Putamen (tissue), 1 donor: ENCODE measurements at regions not wholly inside any gene's neighbourhood (a gene's known extent, or its start where the extent isn't known, plus 50 kb on each side); places are given as distances from the start of the nearest gene placed in this dataset.
"Not testable (repeated sequence)": the region's sequence is repeated elsewhere in the genome, so short reads cannot be mapped to it uniquely, and the experiment has no call there.

ENCODE experiments used
- DNase-seq: peaks from one replicate; pipeline ENCODE4 v3.0.0-alpha.2; 2016; ENCODE audit warnings: low spot score

DNA sequence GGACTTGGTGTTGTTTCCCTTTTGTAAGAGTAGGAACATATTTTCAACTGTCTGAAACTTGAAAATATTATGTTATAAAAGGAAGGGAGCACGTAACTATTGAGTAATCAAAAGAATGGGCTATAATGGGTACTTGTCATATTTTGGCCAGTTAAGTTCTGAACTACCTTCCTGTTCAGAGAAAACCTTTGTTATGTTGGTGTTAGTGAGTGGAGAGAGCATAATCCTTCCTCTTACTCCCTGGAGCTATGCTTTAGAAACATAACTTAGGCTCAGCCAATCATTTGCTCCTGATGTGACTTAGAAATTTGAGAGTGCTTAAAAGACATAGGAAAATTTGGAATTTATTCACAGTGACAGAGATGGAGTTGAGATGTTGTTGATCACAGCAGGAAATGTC is 482.5 kb upstream of the SPRY2 start:
- DNase-seq = no peak

DNA sequence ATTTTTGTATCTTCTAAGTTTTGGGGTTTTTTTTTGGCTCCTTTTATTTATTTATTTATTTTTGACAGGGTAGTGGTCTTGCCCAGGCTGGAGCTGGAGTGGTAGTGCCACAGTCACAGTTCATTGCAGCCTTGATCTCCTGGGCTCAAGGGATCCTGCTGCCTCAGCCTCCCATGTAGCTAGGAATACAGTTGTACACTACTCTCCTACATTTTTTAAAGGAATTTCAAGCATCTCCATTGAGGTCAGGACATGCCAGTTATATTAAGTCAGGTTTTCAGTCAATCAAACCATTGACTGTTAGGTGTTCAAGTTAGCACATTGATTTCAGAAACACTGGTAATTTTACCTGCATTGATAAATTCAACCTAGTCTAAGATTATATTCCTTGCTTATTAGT is 480.5 kb upstream of the SPRY2 start:
- DNase-seq = no peak

- DNase-seq = no peak
Observed at GRCh38 chr13:80817979-80818378, 477.1 kb upstream of the SPRY2 start.

DNA sequence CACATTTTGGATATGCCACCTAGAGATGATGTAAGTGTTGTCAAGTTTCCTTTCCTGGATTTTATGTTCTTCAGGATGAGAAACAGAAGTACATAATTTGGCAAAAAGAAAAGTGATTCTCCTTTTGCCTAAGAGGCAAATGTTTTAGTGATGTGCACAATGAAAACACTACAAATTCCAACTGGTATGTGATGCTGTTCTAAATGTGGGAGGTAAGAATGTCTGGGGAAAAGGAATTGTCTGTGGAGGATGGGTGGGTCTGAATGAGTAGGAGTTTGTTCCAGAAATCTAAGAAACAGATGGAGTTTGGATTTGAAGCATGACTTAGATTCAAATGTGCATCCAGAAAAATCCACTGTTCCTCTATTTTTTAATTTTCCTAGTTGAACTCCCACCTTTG is 473.6 kb upstream of the SPRY2 start:
- no peak for DNase-seq

GRCh38 chr13:80810294-80810693 is 469.4 kb upstream of the SPRY2 start:
- DNase-seq = not testable (repeated sequence)

DNA sequence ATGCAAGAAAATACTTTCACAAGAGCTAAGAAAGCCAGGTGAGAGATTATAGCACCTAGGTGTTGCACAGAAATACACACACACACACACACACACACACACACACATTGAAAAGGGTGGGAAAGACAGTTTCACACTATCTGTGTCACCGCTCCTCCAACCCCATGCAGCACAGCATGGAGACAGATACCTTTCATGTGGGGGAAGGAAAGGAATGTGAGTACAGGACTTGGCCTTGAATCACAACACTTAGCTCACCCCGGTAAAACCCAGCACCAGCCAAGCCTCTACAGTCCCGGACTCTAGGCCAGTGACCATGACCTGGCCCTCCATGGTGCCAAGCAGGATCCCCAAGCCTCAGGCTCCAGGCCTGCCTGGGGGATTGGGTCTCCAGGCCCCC is 462.0 kb upstream of the SPRY2 start:
- no peak for DNase-seq

GRCh38 chr13:80798576-80799133 is 457.7 kb upstream of the SPRY2 start:
- no peak for DNase-seq

DNA sequence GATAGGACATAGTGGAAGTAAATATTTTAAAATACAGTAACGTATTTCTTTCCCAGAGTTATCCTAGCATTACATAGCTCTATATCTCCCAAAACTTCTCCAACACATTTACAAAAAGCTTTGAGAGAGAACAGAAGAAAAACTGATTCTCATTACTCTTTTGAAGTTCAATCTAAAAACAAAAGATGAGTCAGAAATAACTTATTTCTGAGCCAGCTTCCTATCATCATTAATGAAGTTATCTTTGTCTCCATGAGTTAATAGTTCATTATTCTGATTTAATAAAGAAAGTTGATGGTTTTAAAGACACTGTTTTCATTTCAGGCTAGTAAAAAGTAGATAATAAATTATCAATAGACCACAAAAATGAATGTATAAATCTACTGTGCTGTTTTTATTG is 446.7 kb upstream of the SPRY2 start:
- DNase-seq = no peak

DNA sequence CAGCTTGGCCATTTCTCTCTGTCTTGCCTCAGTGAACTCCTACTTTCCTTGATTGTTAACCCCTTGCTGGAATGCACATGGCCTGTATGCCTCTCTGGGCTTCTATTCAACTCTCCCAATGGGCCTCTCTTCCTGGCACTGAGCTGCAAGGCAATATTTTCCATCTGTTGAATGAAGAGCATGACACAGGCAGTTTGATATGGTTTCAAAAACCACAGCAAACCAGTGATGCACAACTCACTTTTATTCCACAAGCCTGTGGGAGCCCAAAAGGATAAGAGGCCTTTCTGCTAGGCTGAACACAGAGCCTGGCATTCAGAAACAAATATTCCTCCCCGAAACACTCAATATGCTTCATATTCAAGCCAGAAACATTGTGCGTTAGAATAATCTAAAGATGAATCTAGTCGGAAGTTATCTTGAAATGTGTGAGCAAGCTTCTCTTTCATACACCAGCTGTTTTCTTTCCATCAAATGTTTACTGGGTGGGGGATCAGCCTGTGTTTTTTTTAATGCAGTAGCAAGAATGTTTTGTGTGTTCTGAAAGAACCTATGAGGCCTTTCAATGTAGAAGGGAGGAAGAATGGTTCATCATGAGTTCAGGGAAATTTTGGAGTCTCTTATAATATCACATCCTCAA is 443.1 kb upstream of the SPRY2 start:
- no peak for DNase-seq

- no peak for DNase-seq
Observed at GRCh38 chr13:80782441-80782840, 441.5 kb upstream of the SPRY2 start.

DNA sequence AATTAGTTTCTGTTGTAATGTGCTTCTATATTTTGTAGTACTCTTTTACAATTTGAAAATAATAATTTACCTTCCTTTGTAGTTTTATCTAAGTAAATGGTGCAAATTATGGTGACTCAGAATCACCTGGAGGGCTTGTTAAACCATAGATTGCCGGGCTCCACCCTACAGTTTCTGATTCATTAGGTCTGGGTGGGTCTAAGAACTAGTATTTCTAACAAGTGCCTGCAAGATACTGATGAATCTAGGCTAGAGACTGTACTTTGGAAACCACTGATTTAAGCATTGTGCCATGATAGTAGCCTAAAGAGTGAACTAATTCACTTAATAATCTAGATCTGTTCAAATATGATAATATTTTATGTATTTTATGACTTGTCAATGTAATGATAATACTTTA is 437.4 kb upstream of the SPRY2 start:
- no peak for DNase-seq

DNA sequence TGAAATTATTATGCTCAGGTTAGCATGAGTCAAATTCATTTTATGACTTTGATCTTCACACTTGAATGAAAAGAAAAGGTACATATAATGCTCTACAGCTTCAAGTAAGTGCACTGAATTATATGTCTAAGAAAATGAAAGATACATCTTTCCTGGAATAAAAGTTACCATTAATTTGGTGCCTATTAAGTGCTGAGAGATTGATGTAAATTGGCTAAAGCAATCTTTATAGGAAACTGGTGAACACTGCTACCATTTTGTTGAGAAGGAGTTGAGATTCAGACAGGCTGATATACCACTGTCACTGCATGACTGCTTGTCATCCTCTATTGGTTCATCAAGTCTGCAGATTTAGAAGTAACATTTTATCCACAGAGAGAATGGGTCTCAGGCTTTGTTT is 416.8 kb upstream of the SPRY2 start:
- DNase-seq = no peak

GRCh38 chr13:80755910-80756309 is 415.0 kb upstream of the SPRY2 start:
- DNase-seq = no peak

GRCh38 chr13:80754441-80754840 is 413.5 kb upstream of the SPRY2 start:
- DNase-seq = no peak

DNA sequence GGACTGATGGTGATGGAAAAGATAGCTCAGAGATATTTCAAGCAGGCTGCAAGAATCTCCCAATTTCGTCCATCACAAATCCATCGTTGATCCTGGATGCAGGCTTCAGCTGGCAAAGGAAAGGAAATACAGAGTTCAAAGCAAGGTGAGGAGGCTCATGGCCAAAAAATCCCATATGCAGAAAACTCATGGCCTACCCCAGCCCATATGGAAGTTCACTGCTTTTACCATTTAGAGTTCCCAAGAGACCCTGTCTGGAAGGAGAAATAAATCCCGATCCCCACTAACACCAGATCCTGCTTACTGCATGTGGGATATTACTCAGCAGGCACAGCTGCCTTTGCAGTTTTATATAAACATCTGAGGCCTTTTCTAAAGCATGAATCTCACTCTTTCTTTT is 412.9 kb upstream of the SPRY2 start:
- DNase-seq = no peak

DNA sequence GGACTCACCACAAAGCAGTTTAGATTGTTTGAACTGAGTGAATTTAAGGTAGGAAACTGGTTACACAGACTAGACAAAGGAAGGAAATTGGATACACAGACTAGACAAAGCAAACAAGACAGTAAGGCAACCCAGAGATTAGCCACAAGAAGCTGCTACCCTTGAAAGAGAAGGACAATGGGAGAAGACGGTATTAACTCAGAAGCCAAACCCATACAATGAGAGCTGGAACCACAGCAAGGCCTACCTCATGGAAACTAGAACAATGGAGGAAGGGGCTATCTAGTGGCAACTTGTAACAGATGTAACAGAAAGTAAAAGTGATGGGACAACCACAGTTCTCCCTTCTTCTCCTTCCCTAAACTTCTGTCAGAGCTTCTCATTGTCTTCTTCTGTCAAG is 410.9 kb upstream of the SPRY2 start:
- no peak for DNase-seq

GRCh38 chr13:80744147-80744914 is 403.4 kb upstream of the SPRY2 start:
- DNase-seq = no peak

DNA sequence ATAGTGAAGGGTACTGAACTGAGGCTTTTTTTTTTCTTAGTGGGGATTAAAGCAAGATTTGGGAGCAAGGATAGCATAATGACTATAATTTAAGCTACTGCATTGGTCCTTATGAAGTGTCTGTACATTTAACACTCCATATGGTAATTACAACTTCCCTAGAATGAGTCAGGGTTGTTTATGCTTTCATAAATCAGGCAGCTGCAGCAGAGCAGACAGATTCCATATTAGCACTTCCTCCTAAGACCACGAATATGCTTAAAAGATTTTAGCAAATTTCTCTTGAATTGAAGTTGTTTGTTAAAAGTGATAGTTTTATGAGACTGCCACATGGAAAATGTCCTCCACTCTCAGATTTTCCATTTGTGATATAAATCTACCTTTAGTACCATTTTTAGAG is 401.1 kb upstream of the SPRY2 start:
- DNase-seq = no peak

DNA sequence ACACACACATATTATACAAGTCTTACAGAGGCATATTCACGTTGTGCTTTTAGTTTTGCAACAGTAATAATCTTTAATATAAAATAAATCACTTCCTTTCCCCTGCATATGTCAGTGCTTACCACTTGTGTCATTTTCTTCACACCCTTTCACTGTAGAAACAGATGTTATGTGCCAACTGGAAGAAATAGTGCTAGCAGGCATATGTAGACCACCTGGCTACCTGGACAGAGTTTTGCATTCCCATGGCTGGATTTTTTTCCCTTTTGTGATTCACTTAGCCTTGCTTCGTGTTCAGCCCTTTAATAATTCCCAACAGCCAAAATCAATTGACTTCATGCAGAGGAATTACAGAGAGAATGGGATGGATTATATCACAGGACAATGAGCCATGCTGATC is 399.1 kb upstream of the SPRY2 start:
- no peak for DNase-seq

GRCh38 chr13:80737513-80737912 is 396.6 kb upstream of the SPRY2 start:
- DNase-seq = no peak

DNA sequence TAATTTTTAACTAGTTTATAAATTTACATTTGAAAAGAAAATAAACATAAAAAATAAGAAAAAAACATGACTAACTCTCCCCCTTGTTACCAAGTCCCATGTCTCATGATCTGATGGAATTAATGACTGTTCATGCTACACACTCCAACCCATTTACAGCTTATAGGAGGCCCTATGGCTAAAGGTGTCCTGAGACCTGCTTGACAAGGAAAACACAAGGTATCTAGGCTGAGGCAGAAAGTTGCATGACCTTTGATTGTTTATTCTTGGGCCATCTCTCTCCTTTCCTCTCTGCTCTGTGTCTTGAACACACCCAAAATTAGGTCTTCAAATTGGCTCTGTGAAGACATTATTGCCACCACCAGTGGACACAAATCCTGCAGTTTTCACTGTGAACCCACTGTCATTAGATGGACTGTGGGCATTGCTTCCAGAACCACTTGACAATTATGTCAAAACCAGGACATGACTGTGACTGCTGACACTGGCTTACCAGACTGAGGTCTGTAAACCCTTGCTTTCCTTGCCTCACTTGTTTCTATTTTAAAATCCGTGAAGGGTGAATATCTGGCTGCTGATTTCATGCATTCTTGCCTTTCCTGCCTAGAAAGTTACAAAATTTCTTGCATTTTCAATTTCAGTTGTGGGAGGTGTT is 386.5 kb upstream of the SPRY2 start:
- no peak for DNase-seq

- no peak for DNase-seq
Observed at GRCh38 chr13:80726868-80727267, 385.9 kb upstream of the SPRY2 start.

DNA sequence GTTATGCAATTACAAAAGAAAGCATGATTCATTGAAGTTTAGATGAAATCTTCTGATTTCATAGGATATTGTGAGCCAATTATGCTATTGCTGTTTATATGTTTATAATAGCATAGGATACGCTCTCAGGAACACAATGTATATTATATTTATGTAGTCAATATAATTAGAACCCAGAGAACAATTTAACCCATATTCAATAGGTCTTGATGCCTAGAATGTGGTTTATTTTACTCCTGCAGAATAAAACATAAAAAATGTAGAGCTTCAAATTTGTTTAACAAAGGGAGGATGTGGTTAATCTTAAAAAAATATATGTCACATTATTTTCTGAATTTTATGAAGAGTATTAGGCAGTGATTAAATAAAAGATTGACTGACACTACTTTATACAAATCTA is 380.8 kb upstream of the SPRY2 start:
- no peak for DNase-seq
